BE2C (cell line): ENCODE measurements at regions not wholly inside any gene's neighbourhood (a gene's known extent, or its start where the extent isn't known, plus 50 kb on each side); places are given as distances from the start of the nearest gene placed in this dataset.

Experiments used
- DNase-seq: peaks from one replicate; pipeline ENCODE4 v3.0.0-alpha.2; 2020
- H3K27me3 ChIP-seq: fragments of 250-450 bp; sonication (Bioruptor Pico); 2 replicates; pipeline ENCODE4 v1.5.1; 2020; ENCODE audit warnings: mild to moderate bottlenecking
- H3K36me3 ChIP-seq: fragments of 250-450 bp; sonication (Bioruptor Pico); 2 replicates; pipeline ENCODE4 v1.5.1; 2020; ENCODE audit warnings: mild to moderate bottlenecking
- H3K4me1 ChIP-seq: fragments of 250-450 bp; sonication (Bioruptor Pico); 2 replicates; pipeline ENCODE4 v1.5.1; 2020
- H3K4me3 ChIP-seq: 2 replicates; pipeline ENCODE4 v1.5.1; 2011; ENCODE audit warnings: low read depth, low read length
- H3K9me3 ChIP-seq: fragments of 250-450 bp; sonication (Bioruptor Pico); 2 replicates; pipeline ENCODE4 v1.5.1; 2020
- TF ChIP-seq, protein P1 (sequence below): IDR thresholded peaks from 2 replicates; pipeline ENCODE4 v1.5.1; 2012; ENCODE audit warnings: mild to moderate bottlenecking, low read depth, low read length

DNA sequence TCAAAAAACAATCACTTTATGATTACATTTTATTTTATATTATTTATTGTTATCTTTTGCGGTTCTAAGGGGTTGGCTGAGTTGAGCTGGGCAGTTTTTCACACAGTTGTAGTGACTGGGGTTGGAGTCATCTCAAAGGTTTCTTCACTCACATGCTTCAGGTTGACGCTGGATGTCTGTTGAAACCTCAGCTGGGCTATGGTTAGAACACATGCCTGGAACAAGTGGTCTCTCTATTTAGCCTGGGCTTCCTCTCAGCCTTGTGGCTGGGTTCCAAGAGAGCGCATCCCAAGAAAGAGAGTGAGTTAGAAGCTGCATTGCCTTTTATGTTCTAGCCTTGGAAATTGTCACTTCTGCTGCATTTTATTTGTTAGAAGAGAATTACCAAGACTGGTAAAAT, 87.4 kb downstream of the CBLL2 start:
- Histone ChIP-seq H3K36me3 (no peaks in the 10 kb centered on the region), H3K4me1 (no peaks in the 10 kb centered on the region), H3K4me3 (no peak overlapping the region), H3K9me3 (no peaks in the 10 kb centered on the region), H3K27me3 (no peaks in the 10 kb centered on the region)
- no peak for DNase-seq
- TF ChIP-seq, protein P1, sequence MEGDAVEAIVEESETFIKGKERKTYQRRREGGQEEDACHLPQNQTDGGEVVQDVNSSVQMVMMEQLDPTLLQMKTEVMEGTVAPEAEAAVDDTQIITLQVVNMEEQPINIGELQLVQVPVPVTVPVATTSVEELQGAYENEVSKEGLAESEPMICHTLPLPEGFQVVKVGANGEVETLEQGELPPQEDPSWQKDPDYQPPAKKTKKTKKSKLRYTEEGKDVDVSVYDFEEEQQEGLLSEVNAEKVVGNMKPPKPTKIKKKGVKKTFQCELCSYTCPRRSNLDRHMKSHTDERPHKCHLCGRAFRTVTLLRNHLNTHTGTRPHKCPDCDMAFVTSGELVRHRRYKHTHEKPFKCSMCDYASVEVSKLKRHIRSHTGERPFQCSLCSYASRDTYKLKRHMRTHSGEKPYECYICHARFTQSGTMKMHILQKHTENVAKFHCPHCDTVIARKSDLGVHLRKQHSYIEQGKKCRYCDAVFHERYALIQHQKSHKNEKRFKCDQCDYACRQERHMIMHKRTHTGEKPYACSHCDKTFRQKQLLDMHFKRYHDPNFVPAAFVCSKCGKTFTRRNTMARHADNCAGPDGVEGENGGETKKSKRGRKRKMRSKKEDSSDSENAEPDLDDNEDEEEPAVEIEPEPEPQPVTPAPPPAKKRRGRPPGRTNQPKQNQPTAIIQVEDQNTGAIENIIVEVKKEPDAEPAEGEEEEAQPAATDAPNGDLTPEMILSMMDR: no peak

DNA sequence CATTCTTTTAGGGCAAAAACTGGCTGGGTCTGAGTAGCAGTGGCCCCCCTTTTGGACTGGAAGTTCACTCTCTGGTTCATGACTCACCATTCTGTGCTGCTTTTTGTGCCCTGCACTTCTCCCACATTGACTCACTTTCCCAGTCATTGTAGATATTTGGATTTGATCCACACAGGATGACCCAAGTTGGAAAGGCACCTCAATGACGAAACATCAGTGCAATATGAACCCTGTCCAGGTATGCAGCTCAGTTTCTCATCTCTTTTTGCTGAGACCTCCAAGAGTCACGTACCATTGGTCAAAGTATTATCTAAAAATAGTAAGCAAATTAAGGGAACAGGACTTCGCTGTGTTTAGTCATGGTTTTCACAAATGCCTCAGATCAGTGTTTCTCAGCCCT, 92.7 kb downstream of the CBLL2 start:
- no peaks in the 10 kb centered on the region for H3K36me3 ChIP-seq
- TF ChIP-seq, protein P1: no peak
- H3K27me3 ChIP-seq: no peaks in the 10 kb centered on the region
- no peak for DNase-seq
- no peak overlapping the region for H3K4me3 ChIP-seq
- H3K9me3 ChIP-seq: no peaks in the 10 kb centered on the region
- no peaks in the 10 kb centered on the region for H3K4me1 ChIP-seq

DNA sequence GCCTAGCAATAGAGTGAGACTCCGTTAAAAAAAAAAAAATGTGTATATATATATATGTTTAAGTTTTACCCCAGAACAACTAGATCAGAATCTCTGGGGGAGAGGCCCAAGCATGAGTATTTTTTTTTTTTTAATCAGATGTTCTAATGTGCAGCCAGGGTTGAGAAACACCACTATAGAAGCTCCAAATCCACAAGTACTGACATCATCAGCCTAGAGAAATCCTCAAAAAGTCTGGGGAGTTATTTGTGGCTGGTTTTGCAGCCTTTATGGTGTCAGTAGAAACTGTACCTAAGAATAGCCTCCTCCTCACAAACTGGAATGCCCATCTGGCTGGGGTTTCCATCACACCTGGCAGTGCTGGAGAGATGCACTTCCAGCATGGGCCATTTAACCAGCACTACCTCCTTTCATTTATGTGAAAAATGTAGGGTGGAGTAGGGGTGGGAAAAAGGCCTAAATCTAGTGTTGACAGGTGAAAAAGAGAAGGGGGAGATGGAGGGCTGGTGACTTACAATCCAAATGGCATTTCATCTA, 93.5 kb downstream of the CBLL2 start:
- Histone ChIP-seq H3K4me3 (no peak overlapping the region), H3K9me3 (no peaks in the 10 kb centered on the region), H3K36me3 (no peaks in the 10 kb centered on the region), H3K4me1 (no peaks in the 10 kb centered on the region), H3K27me3 (no peaks in the 10 kb centered on the region)
- TF ChIP-seq, protein P1: no peak
- DNase-seq: no peak

DNA sequence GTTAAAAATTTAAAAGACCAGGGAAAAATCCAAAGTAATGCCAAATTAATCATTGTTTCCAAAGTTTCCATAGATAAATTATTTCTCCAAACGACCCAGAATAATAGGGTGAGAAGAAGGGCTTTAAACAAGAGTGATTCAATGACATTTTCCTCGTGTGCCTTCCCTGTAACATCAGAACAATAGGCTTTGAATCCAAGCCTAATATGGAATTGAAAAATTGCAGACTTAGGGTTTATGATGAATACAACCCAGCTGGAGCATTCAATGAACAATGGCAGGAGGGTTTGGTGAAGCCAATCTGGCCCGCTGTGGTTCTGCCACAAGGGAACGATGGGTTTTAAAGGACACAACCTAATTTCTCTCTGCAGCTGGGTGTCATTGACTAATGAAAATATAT, 94.2 kb downstream of the CBLL2 start:
- Histone ChIP-seq H3K27me3 (no peaks in the 10 kb centered on the region), H3K9me3 (no peaks in the 10 kb centered on the region), H3K4me1 (no peaks in the 10 kb centered on the region), H3K4me3 (no peak overlapping the region), H3K36me3 (no peaks in the 10 kb centered on the region)
- TF ChIP-seq, protein P1: no peak
- no peak for DNase-seq

DNA sequence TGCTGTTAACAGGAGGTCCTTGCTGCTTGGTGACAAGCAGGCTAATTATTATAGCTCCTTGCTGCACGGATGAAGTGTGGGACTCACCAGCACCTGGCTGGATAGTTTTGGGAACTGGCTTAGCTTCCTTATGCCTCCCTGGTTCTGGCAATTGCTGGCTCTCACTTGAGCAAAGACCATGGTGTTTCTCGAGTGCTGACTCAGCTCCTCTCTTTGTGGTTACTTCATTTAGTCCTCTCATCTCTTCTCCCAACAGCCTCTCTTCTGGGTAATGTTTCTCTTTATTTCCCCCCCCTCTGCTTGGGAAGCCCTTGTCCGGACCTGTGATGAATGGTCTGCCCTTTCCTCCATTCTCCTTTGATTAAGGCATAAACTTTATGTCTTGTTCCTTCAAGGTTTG, 100.4 kb downstream of the CBLL2 start:
- Histone ChIP-seq H3K36me3 (no peaks in the 10 kb centered on the region), H3K9me3 (no peaks in the 10 kb centered on the region), H3K4me1 (no peaks in the 10 kb centered on the region), H3K27me3 (no peaks in the 10 kb centered on the region), H3K4me3 (no peak overlapping the region)
- TF ChIP-seq, protein P1: no peak
- DNase-seq: no peak

DNA sequence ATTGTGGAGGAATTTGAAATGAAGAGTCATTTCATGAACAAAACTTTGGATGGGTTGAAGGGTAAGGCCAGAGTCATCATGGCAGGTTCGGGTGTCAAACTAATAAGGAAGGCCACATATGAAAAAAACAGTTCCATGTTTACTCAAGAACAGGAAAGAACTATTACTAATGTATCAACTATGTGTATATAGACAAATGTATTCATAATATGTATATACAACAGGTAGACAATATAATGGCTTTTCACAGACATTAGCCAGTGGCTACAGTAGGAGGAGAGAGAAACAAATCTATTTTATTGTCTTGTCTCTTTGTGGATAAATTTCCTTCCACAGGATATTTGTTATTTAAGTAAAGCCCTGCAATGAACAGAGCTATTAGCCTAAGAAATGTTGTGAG, 101.1 kb downstream of the CBLL2 start:
- H3K9me3 ChIP-seq: no peaks in the 10 kb centered on the region
- H3K27me3 ChIP-seq: no peaks in the 10 kb centered on the region
- H3K4me3 ChIP-seq: no peak overlapping the region
- no peaks in the 10 kb centered on the region for H3K4me1 ChIP-seq
- TF ChIP-seq, protein P1: no peak
- no peak for DNase-seq
- H3K36me3 ChIP-seq: no peaks in the 10 kb centered on the region
